B cell (primary cell): ENCODE measurements at regions not wholly inside any gene's neighbourhood (a gene's known extent, or its start where the extent isn't known, plus 50 kb on each side); places are given as distances from the start of the nearest gene placed in this dataset.

Experiments used
- ATAC-seq: fragments of 200-7000 bp; cut with Tn5 transposase; one replicate; pipeline ENCODE4 v1.10.0; 2021; ENCODE audit warnings: low read depth, mild to moderate bottlenecking, moderate number of reproducible peaks, moderate library complexity
- CTCF ChIA-PET: fragments of 350-600 bp; sonication (Branson Sonifier 250); formaldehyde crosslinking; loops from one replicate; lab custom pipeline; 2021; ENCODE audit warnings: antibody characterized with exemption, inconsistent platforms; lab: Charles Lee
- POLR2A ChIA-PET: fragments of 350-600 bp; sonication (Branson Sonifier 250); formaldehyde crosslinking; loops from one replicate; lab custom pipeline; 2021; ENCODE audit warnings: antibody characterized with exemption; lab: Charles Lee
- DNase-seq: peaks from one replicate; pipeline ENCODE4 v3.0.0; 2013
- H2AFZ ChIP-seq: 2 replicates; pipeline ENCODE4 v1.6.1; 2012; ENCODE audit warnings: mild to moderate bottlenecking, low read depth, low read length; ENCODE audit not compliant: insufficient read depth, poor library complexity, severe bottlenecking
- H3K27ac ChIP-seq, 2 donors: 1 replicate in 1 of 2; 2 replicates in 1 of 2; pipeline ENCODE4 v1.5.1; 2012 to 2013; ENCODE audit warnings: low read length in 2 of 2, mild to moderate bottlenecking in 2 of 2, moderate library complexity in 1 of 2
- H3K27me3 ChIP-seq, 4 experiments: fragments of 200-600 bp in 1 of 4; sonication (generic) in 1 of 4; replicated peaks in 1 of 4; 1 replicate in 2 of 4; 2 replicates in 2 of 4; pipeline versions ENCODE4 v1.6.1 to v1.7.0; 2013 to 2016; ENCODE audit warnings: low read length in 3 of 4, mild to moderate bottlenecking in 2 of 4, mixed read lengths in 1 of 4, moderate library complexity in 1 of 4; ENCODE audit not compliant: insufficient read depth in 4 of 4, control insufficient read depth in 3 of 4; ENCODE audit errors: control extremely low read depth in 1 of 4
- H3K36me3 ChIP-seq, 2 experiments: replicated peaks in 1 of 2; 1 replicate in 1 of 2; 2 replicates in 1 of 2; pipeline versions ENCODE4 v1.6.1 to v1.7.1; 2013; ENCODE audit warnings: low read length in 1 of 2; ENCODE audit not compliant: insufficient read depth in 2 of 2, control insufficient read depth in 1 of 2; ENCODE audit errors: control extremely low read depth in 1 of 2, extremely low read depth in 1 of 2
- H3K4me1 ChIP-seq, 2 donors: fragments of 200-600 bp in 1 of 2; sonication (generic) in 1 of 2; 1 replicate in 1 of 2; 2 replicates in 1 of 2; pipeline versions ENCODE4 v1.5.1 to v1.6.1; 2013 to 2017; ENCODE audit warnings: low read length in 2 of 2; ENCODE audit not compliant: control insufficient read depth in 2 of 2, insufficient read depth in 2 of 2
- H3K4me2 ChIP-seq: replicated peaks from 2 replicates; pipeline ENCODE3; 2012; ENCODE audit warnings: mild to moderate bottlenecking, low read depth, low read length; ENCODE audit not compliant: poor library complexity, severe bottlenecking
- H3K4me3 ChIP-seq, 5 experiments: fragments of 200-600 bp in 1 of 5; sonication (generic) in 1 of 5; 1 replicate in 3 of 5; 2 replicates in 2 of 5; pipeline versions ENCODE4 v1.5.1 to v1.7.0; 2011 to 2016; ENCODE audit warnings: low read length in 4 of 5, mild to moderate bottlenecking in 4 of 5, low read depth in 2 of 5, control low read depth in 1 of 5, moderate library complexity in 1 of 5; ENCODE audit not compliant: insufficient read depth in 1 of 5; ENCODE audit errors: control extremely low read depth in 1 of 5, extremely low read depth in 1 of 5
- H3K79me2 ChIP-seq: fragments of 200-600 bp; sonication (generic); one replicate; pipeline ENCODE4 v1.6.0; 2016; ENCODE audit warnings: low read length; ENCODE audit not compliant: control insufficient read depth, insufficient read depth
- H3K9ac ChIP-seq: fragments of 200-600 bp; sonication (generic); 2 replicates; pipeline ENCODE4 v1.6.1; 2017; ENCODE audit warnings: mild to moderate bottlenecking, low read length, moderate library complexity
- H3K9me3 ChIP-seq, 3 donors: one replicate each; pipeline versions ENCODE4 v1.6.1 to v1.7.1; 2013; ENCODE audit warnings: low read length in 2 of 3; ENCODE audit not compliant: control insufficient read depth in 2 of 3, insufficient read depth in 1 of 3; ENCODE audit errors: control extremely low read depth in 1 of 3
- H4K20me1 ChIP-seq: 2 replicates; pipeline ENCODE4 v1.6.0; 2012; ENCODE audit warnings: mild to moderate bottlenecking, low read length; ENCODE audit not compliant: insufficient read depth, control insufficient read depth, poor library complexity, severe bottlenecking
- H3K27ac Mint-ChIP-seq: one replicate; pipeline ENCODE4 v1.8.0; 2021; ENCODE audit warnings: mixed read lengths
- H3K27me3 Mint-ChIP-seq: one replicate; pipeline ENCODE4 v1.8.0; 2021; ENCODE audit warnings: mixed read lengths
- H3K4me1 Mint-ChIP-seq: one replicate; pipeline ENCODE4 v1.8.0; 2021; ENCODE audit warnings: mixed read lengths
- H3K4me3 Mint-ChIP-seq: one replicate; pipeline ENCODE4 v1.8.0; 2021; ENCODE audit warnings: mixed read lengths
- H3K9me3 Mint-ChIP-seq: one replicate; pipeline ENCODE4 v1.8.0; 2022; ENCODE audit warnings: mixed read lengths; ENCODE audit not compliant: insufficient read depth
- EZH2 ChIP-seq: IDR thresholded peaks from 2 replicates; pipeline ENCODE4 v1.6.1; 2012; ENCODE audit warnings: borderline replicate concordance, low read depth, mild to moderate bottlenecking, moderate library complexity, low read length; ENCODE audit not compliant: insufficient read depth, poor library complexity, severe bottlenecking
- WGBS: methylation state at CpG from one replicate; pipeline ENCODE4 v1.1.5; 2013; ENCODE audit warnings: missing lambda C conversion rate; ENCODE audit not compliant: insufficient coverage; 5-methylcytosine and 5-hydroxymethylcytosine counted together
- intact Hi-C: fragments of 100-400 bp; cut with micrococcal nuclease; formaldehyde crosslinking; loops from one replicate; pipeline ENCODE4 v1.10.0; 2022
- TF ChIP-seq, protein P1 (sequence below): fragments of 200-600 bp; IDR thresholded peaks from one replicate; pipeline ENCODE4 v1.8.0; 2022; ENCODE audit warnings: antibody characterized with exemption, mild to moderate bottlenecking

DNA sequence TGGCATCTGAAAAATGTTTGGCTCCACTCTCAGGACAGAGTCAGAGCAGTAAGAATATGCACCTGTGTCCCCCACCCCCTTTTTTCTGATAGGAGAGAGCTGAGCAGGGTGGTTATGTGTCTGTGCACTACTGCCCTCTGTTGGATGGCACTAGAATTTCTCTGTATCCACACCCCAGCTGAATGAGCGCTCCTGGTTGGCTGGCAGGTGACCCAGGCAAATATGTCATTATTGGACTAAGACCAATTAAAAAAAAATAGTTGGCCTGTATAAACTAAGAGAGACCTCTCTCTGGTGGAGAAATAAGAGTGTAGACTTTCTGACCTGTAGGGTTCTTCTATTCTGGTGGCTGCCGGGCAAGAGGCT is 107.0 kb downstream of the PTCSC3 start:
- no peaks in the 10 kb centered on the region for H3K9me3 Mint-ChIP-seq
- CTCF ChIA-PET, result interaction anchor here (1.0 kb wide), 1 partner anchor 8 kb away, joined by 3 read pairs; no protein-coding TSS in a partner anchor
- no peak overlapping the region for H3K4me3 Mint-ChIP-seq
- Histone ChIP-seq H2AFZ (no peak overlapping the region), H3K9me3 (no peaks in the 10 kb centered on the region), H3K4me2 (no peak overlapping the region), H3K4me1 (no peaks in the 10 kb centered on the region), H3K4me3 (no peak overlapping the region), H3K9ac (no peak overlapping the region), H3K27me3 (peaks cover 0 to 3% (median 0%) of the 10 kb centered on the region in 4 experiments), H3K27ac (no peak overlapping the region), H3K79me2 (no peaks in the 10 kb centered on the region), H4K20me1 (no peaks in the 10 kb centered on the region), H3K36me3 (no peaks in the 10 kb centered on the region)
- no CpG with 5 or more reads among the region's 2 CpGs for WGBS
- POLR2A ChIA-PET, result no interaction called here
- intact Hi-C loops, result no loop called here
- peaks cover 22% of the 10 kb centered on the region for H3K27me3 Mint-ChIP-seq
- H3K27ac Mint-ChIP-seq, result no peak overlapping the region
- no peak for ATAC-seq
- H3K4me1 Mint-ChIP-seq, result no peaks in the 10 kb centered on the region
- no peak for TF ChIP-seq EZH2
- peak; percentile 2 for DNase-seq

DNA sequence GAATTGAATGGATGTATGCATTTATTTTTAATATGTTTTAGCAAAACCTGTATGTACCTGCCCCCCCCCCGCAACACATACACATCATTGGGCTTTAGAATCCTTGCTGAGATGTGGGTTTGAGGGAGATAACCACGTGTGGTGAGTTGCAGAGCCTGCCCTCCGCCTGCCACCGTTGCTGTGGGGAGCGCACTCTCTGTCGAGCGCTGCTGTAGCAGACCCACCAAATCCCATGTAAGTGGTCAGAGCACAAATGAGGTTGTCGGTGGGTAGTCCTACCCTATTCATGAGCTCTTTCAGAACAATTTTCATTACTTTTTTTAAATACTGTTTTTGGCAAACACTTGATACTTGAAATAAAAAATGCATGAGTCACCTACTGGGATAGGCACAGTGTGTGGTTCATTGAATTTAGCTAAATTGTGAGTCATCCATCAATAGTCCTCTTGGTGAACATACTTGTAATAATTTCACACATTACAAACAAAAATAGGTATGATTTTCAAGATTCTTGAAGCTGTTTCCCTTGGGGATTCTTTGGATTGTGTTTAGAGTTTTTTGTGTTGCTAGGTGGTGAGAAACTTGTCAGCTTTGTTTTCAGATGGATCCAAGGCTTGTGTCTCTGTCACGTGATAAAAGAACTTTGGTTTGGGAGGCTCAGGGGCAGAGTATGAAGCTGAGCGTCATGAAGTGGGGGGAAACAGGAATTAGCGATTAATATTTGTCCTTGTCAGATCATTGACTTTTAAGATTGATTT is 107.6 kb downstream of the PTCSC3 start:
- Histone ChIP-seq H3K4me1 (no peaks in the 10 kb centered on the region), H3K79me2 (no peaks in the 10 kb centered on the region), H3K27me3 (peaks cover 0 to 3% (median 0%) of the 10 kb centered on the region in 4 experiments), H3K9me3 (no peaks in the 10 kb centered on the region), H3K9ac (no peak overlapping the region), H3K4me2 (no peak overlapping the region), H3K27ac (no peak overlapping the region), H4K20me1 (no peaks in the 10 kb centered on the region), H3K4me3 (no peak overlapping the region), H3K36me3 (no peaks in the 10 kb centered on the region), H2AFZ (no peak overlapping the region)
- H3K4me1 Mint-ChIP-seq, result no peaks in the 10 kb centered on the region
- H3K27me3 Mint-ChIP-seq, result peaks cover 24% of the 10 kb centered on the region
- H3K4me3 Mint-ChIP-seq, result no peak overlapping the region
- intact Hi-C loops, result no loop called here
- WGBS, result 67% methylated on average over 9 of the region's 11 CpGs
- CTCF ChIA-PET, result no interaction called here
- POLR2A ChIA-PET, result no interaction called here
- H3K9me3 Mint-ChIP-seq, result no peaks in the 10 kb centered on the region
- ATAC-seq (no peak), DNase-seq (no peak)
- TF ChIP-seq, protein P1, sequence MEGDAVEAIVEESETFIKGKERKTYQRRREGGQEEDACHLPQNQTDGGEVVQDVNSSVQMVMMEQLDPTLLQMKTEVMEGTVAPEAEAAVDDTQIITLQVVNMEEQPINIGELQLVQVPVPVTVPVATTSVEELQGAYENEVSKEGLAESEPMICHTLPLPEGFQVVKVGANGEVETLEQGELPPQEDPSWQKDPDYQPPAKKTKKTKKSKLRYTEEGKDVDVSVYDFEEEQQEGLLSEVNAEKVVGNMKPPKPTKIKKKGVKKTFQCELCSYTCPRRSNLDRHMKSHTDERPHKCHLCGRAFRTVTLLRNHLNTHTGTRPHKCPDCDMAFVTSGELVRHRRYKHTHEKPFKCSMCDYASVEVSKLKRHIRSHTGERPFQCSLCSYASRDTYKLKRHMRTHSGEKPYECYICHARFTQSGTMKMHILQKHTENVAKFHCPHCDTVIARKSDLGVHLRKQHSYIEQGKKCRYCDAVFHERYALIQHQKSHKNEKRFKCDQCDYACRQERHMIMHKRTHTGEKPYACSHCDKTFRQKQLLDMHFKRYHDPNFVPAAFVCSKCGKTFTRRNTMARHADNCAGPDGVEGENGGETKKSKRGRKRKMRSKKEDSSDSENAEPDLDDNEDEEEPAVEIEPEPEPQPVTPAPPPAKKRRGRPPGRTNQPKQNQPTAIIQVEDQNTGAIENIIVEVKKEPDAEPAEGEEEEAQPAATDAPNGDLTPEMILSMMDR, result no peak
- no peak for TF ChIP-seq EZH2
- H3K27ac Mint-ChIP-seq, result no peak overlapping the region
